ENCODE measurements at regions not wholly inside any gene's neighbourhood (a gene's known extent, or its start where the extent isn't known, plus 50 kb on each side); places are given as distances from the start of the nearest gene placed in this dataset.

DNA sequence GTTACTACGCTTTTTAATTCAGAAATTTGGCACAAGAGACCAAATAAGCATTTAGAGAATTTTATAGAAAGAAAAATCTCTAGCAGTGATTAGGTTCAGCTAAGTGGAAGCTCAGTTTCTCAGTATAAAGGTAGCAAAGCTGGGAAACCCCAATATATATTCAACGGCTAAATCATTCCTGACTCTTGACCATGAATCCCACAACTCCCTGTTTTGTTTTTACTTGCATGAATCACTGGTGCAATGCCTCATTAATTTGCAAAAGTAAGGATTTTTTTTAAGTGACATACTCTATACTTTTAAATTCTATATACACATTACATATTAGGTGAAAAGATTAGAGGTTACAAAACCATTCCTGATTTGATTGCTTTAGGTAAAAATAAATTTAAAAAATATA, 74.3 kb upstream of the PLEKHG7 start:
- TF ChIP-seq POLR2A (IDR thresholded peaks at IDR 0.05) = no peak
- TF ChIP-seq, protein P1, sequence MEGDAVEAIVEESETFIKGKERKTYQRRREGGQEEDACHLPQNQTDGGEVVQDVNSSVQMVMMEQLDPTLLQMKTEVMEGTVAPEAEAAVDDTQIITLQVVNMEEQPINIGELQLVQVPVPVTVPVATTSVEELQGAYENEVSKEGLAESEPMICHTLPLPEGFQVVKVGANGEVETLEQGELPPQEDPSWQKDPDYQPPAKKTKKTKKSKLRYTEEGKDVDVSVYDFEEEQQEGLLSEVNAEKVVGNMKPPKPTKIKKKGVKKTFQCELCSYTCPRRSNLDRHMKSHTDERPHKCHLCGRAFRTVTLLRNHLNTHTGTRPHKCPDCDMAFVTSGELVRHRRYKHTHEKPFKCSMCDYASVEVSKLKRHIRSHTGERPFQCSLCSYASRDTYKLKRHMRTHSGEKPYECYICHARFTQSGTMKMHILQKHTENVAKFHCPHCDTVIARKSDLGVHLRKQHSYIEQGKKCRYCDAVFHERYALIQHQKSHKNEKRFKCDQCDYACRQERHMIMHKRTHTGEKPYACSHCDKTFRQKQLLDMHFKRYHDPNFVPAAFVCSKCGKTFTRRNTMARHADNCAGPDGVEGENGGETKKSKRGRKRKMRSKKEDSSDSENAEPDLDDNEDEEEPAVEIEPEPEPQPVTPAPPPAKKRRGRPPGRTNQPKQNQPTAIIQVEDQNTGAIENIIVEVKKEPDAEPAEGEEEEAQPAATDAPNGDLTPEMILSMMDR (IDR thresholded peaks at IDR 0.05) = no peak

Measured in heart left ventricle (tissue), 13 donors.